K562 (cell line): ENCODE measurements at regions not wholly inside any gene's neighbourhood (a gene's known extent, or its start where the extent isn't known, plus 50 kb on each side); places are given as distances from the start of the nearest gene placed in this dataset.

Source experiments
- ARID2 ChIP-seq: fragments of 450-650 bp; IDR thresholded peaks from 2 replicates; pipeline ENCODE4 v1.6.1; 2017; ENCODE audit warnings: antibody characterized with exemption, mild to moderate bottlenecking
- CBFB ChIP-seq: sonication (generic); formaldehyde crosslinking; IDR thresholded peaks from 2 replicates; pipeline ENCODE4 v1.4.0; 2020; ENCODE audit warnings: mild to moderate bottlenecking, missing genetic modification reagents
- CHCHD3 ChIP-seq: fragments of 250-450 bp; sonication (Bioruptor Pico); IDR thresholded peaks from 2 replicates; pipeline ENCODE4 v2.1.2; 2022; ENCODE audit warnings: mild to moderate bottlenecking
- DDX20 ChIP-seq: fragments of 450-650 bp; IDR thresholded peaks from 2 replicates; pipeline ENCODE4 v1.6.1; 2016; ENCODE audit warnings: missing genetic modification characterization, low read depth, mild to moderate bottlenecking, missing compliant biosample characterization, moderate library complexity
- E4F1 ChIP-seq: fragments of 250-450 bp; sonication (Bioruptor Pico); IDR thresholded peaks from 2 replicates; pipeline ENCODE4 v1.5.0; 2021; ENCODE audit warnings: mild to moderate bottlenecking, borderline replicate concordance
- GTF2F1 ChIP-seq: IDR thresholded peaks from 2 replicates; pipeline ENCODE4 v1.6.1; 2011; ENCODE audit warnings: low read depth, low read length, improper control_type of control experiment
- HNRNPLL ChIP-seq: fragments of 200-400 bp; formaldehyde crosslinking; IDR thresholded peaks from 2 replicates; pipeline ENCODE4 v1.6.1; 2017; ENCODE audit warnings: low read length, low read depth, mild to moderate bottlenecking; ENCODE audit not compliant: poor library complexity, severe bottlenecking
- HOMEZ ChIP-seq: fragments of 250-450 bp; sonication (Bioruptor Pico); IDR thresholded peaks from 2 replicates; pipeline ENCODE4 v1.4.0; 2020; ENCODE audit warnings: mild to moderate bottlenecking, moderate library complexity
- ILK ChIP-seq: fragments of 450-650 bp; IDR thresholded peaks from 2 replicates; pipeline ENCODE4 v1.6.1; 2016; ENCODE audit warnings: missing genetic modification characterization, low read depth, mild to moderate bottlenecking, missing compliant biosample characterization, moderate library complexity, borderline replicate concordance
- MITF ChIP-seq: IDR thresholded peaks from 2 replicates; pipeline ENCODE4 v1.6.1; 2014; ENCODE audit warnings: antibody characterized with exemption
- NFIC ChIP-seq: fragments of 450-650 bp; IDR thresholded peaks from 2 replicates; pipeline ENCODE4 v1.6.1; 2017; ENCODE audit warnings: mild to moderate bottlenecking, inconsistent platforms
- RBFOX2 ChIP-seq: fragments of 200-400 bp; formaldehyde crosslinking; IDR thresholded peaks from 2 replicates; pipeline ENCODE4 v1.6.1; 2017; ENCODE audit warnings: low read depth, mild to moderate bottlenecking, low read length, moderate library complexity
- SMAD1 ChIP-seq: fragments of 150-350 bp; IDR thresholded peaks from 2 replicates; pipeline ENCODE4 v1.6.1; 2014; ENCODE audit warnings: low read length, low read depth; ENCODE audit not compliant: partially characterized antibody
- SRSF3 ChIP-seq: fragments of 200-400 bp; formaldehyde crosslinking; IDR thresholded peaks from 2 replicates; pipeline ENCODE4 v1.6.1; 2016; ENCODE audit warnings: mild to moderate bottlenecking, low read length, moderate library complexity; ENCODE audit not compliant: insufficient read depth
- TBP ChIP-seq: optimal IDR thresholded peaks from 2 replicates; pipeline ENCODE3; 2011; ENCODE audit warnings: low read depth, low read length, improper control_type of control experiment
- TEAD1 ChIP-seq, 2 experiments: fragments of 450-650 bp in 1 of 2; sonication (generic) in 1 of 2; formaldehyde crosslinking; IDR thresholded peaks; 2 replicates each; pipeline versions ENCODE4 v1.4.0 to v1.8.0; 2020 to 2022; ENCODE audit warnings: mild to moderate bottlenecking in 2 of 2, missing genetic modification reagents in 1 of 2
- TOE1 ChIP-seq, 2 experiments: fragments of 450-650 bp in 1 of 2; sonication (generic) in 1 of 2; formaldehyde crosslinking in 1 of 2; IDR thresholded peaks; 2 replicates each; pipeline versions ENCODE4 v1.7.1 to v1.8.0; 2016 to 2022; ENCODE audit warnings: borderline replicate concordance in 2 of 2, mild to moderate bottlenecking in 2 of 2, antibody characterized with exemption in 1 of 2, inconsistent platforms in 1 of 2, low read depth in 1 of 2, missing genetic modification reagents in 1 of 2, moderate library complexity in 1 of 2
- U2AF1 ChIP-seq: fragments of 200-400 bp; formaldehyde crosslinking; optimal IDR thresholded peaks from 2 replicates; pipeline ENCODE3; 2017; ENCODE audit warnings: mild to moderate bottlenecking, low read depth, low read length, moderate library complexity
- XRCC3 ChIP-seq: fragments of 450-650 bp; IDR thresholded peaks from 2 replicates; pipeline ENCODE4 v1.6.1; 2017; ENCODE audit warnings: mild to moderate bottlenecking, moderate library complexity
- ZFP30 ChIP-seq: fragments of 250-450 bp; sonication (Bioruptor Pico); IDR thresholded peaks from 2 replicates; pipeline ENCODE4 v1.8.0; 2022; ENCODE audit warnings: moderate library complexity, mild to moderate bottlenecking, inconsistent platforms, borderline replicate concordance
- ZFX ChIP-seq: sonication (generic); formaldehyde crosslinking; IDR thresholded peaks from 2 replicates; pipeline ENCODE4 v1.8.0; 2022; ENCODE audit warnings: mild to moderate bottlenecking, missing genetic modification reagents, moderate library complexity
- ZNF174 ChIP-seq: fragments of 250-450 bp; sonication (Bioruptor Pico); IDR thresholded peaks from 2 replicates; pipeline ENCODE4 v1.4.0; 2020; ENCODE audit warnings: mild to moderate bottlenecking
- ZNF263 ChIP-seq: sonication (generic); formaldehyde crosslinking; IDR thresholded peaks from 2 replicates; pipeline ENCODE4 v1.8.0; 2022; ENCODE audit warnings: mild to moderate bottlenecking, missing genetic modification reagents, borderline replicate concordance
- ZNF408 ChIP-seq: fragments of 250-450 bp; sonication (Bioruptor Pico); IDR thresholded peaks from 2 replicates; pipeline ENCODE4 v1.4.0; 2020; ENCODE audit warnings: low read depth, mild to moderate bottlenecking, moderate library complexity
- ZNF551 ChIP-seq: fragments of 250-450 bp; sonication (Bioruptor Pico); IDR thresholded peaks from 2 replicates; pipeline ENCODE4 v1.5.0; 2021; ENCODE audit warnings: mild to moderate bottlenecking, moderate library complexity
- ZNF75A ChIP-seq: fragments of 450-650 bp; formaldehyde crosslinking; IDR thresholded peaks from 2 replicates; pipeline ENCODE4 v1.4.0; 2020; ENCODE audit warnings: mild to moderate bottlenecking

- TF ChIP-seq U2AF1 (no peak), ZNF75A (CRISPR knock-in tag) (no peak), E4F1 (CRISPR knock-in tag) (no peak), SRSF3 (no peak), XRCC3 (no peak), HOMEZ (CRISPR knock-in tag) (no peak), ZNF408 (no peak), MITF (no peak), ZFX (CRISPR knock-in tag) (no peak), TOE1 (IDR thresholded peaks at IDR 0.05; ENCODE audit: borderline replicate concordance) (no peak), TOE1 (CRISPR knock-in tag; IDR thresholded peaks at IDR 0.05; ENCODE audit: borderline replicate concordance, low read depth) (no peak), DDX20 (no peak), ZNF174 (CRISPR knock-in tag) (no peak), GTF2F1 (0 out of 2 replicates have a peak, but pooled peaks have one; percentile 86), HNRNPLL (no peak), ZNF263 (CRISPR knock-in tag) (no peak), CBFB (CRISPR knock-in tag) (no peak), ILK (tag) (no peak), TEAD1 (CRISPR knock-in tag; IDR thresholded peaks at IDR 0.05) (no peak), CHCHD3 (CRISPR knock-in tag) (no peak), NFIC (no peak), TBP (peak; percentile 95), ZFP30 (no peak), RBFOX2 (peak; percentile 35; the same call in 1 of the 2 replicates), SMAD1 (peak; percentile 41), ARID2 (no peak), ZNF551 (CRISPR knock-in tag) (no peak)
These were observed 142.8 kb downstream of the NSG2 start (continued) for GRCh38 chr5:174188295-174188694.
